ENCODE measurements at regions not wholly inside any gene's neighbourhood (a gene's known extent, or its start where the extent isn't known, plus 50 kb on each side); places are given as distances from the start of the nearest gene placed in this dataset.
"Not testable (repeated sequence)": the region's sequence is repeated elsewhere in the genome, so short reads cannot be mapped to it uniquely, and the experiment has no call there.

GRCh38 chr5:163312598-163312997, 124.8 kb upstream of the CCNG1 start:
- no peak overlapping the region for H3K4me3 ChIP-seq
- no peaks in the 10 kb centered on the region for H3K4me1 ChIP-seq
- H3K27ac ChIP-seq, result no peak overlapping the region
- no peak for DNase-seq (ENCODE audit: low spot score)
- H3K36me3 ChIP-seq, result no peaks in the 10 kb centered on the region
- no peaks in the 10 kb centered on the region for H3K27me3 ChIP-seq
- peaks cover 0 to 14% of the 10 kb centered on the region in 2 donors for H3K9me3 ChIP-seq
- TF ChIP-seq CTCF (IDR thresholded peaks at IDR 0.05), result no peak

- not testable (repeated sequence) for H3K27me3 ChIP-seq; H3K36me3 ChIP-seq; DNase-seq (ENCODE audit: low spot score); H3K27ac ChIP-seq; H3K4me3 ChIP-seq; H3K4me1 ChIP-seq
- H3K9me3 ChIP-seq, result peaks cover 0 to 14% of the 10 kb centered on the region in 2 donors
These were observed 124.3 kb upstream of the CCNG1 start for GRCh38 chr5:163313049-163313448.

GRCh38 chr5:163316374-163316773, 121.0 kb upstream of the CCNG1 start:
- H3K36me3 ChIP-seq; H3K4me1 ChIP-seq; H3K27ac ChIP-seq; H3K27me3 ChIP-seq; H3K4me3 ChIP-seq; DNase-seq (ENCODE audit: low spot score): not testable (repeated sequence)
- peaks cover 0 to 14% of the 10 kb centered on the region in 2 donors for H3K9me3 ChIP-seq

- DNase-seq (ENCODE audit: low spot score), result no peak
- Histone ChIP-seq H3K4me3 (no peak overlapping the region), H3K36me3 (no peaks in the 10 kb centered on the region), H3K9me3 (peaks cover 0 to 2% of the 10 kb centered on the region in 2 donors), H3K4me1 (no peaks in the 10 kb centered on the region), H3K27me3 (no peaks in the 10 kb centered on the region), H3K27ac (no peak overlapping the region)
- TF ChIP-seq CTCF (IDR thresholded peaks at IDR 0.05), result no peak
These were observed 118.7 kb upstream of the CCNG1 start for GRCh38 chr5:163318707-163319106.

GRCh38 chr5:163321511-163321910, 115.9 kb upstream of the CCNG1 start:
- no peaks in the 10 kb centered on the region for H3K9me3 ChIP-seq
- H3K4me1 ChIP-seq, result no peaks in the 10 kb centered on the region
- no peak overlapping the region for H3K27ac ChIP-seq
- H3K36me3 ChIP-seq, result no peaks in the 10 kb centered on the region
- H3K27me3 ChIP-seq, result no peaks in the 10 kb centered on the region
- no peak for DNase-seq (ENCODE audit: low spot score)
- no peak overlapping the region for H3K4me3 ChIP-seq
- no peak for TF ChIP-seq CTCF (IDR thresholded peaks at IDR 0.05)

- no peak for TF ChIP-seq CTCF (IDR thresholded peaks at IDR 0.05)
- Histone ChIP-seq H3K4me1 (no peaks in the 10 kb centered on the region), H3K9me3 (no peaks in the 10 kb centered on the region), H3K4me3 (no peak overlapping the region), H3K36me3 (no peaks in the 10 kb centered on the region), H3K27ac (no peak overlapping the region), H3K27me3 (no peaks in the 10 kb centered on the region)
- DNase-seq (ENCODE audit: low spot score), result no peak
These were observed 106.4 kb upstream of the CCNG1 start for GRCh38 chr5:163330723-163331668.

- H3K4me1 ChIP-seq; H3K27me3 ChIP-seq; H3K36me3 ChIP-seq; DNase-seq (ENCODE audit: low spot score); H3K9me3 ChIP-seq; H3K27ac ChIP-seq; H3K4me3 ChIP-seq: not testable (repeated sequence)
These were observed 101.3 kb upstream of the CCNG1 start for GRCh38 chr5:163336074-163336473.
